ENCODE measurements at regions not wholly inside any gene's neighbourhood (a gene's known extent, or its start where the extent isn't known, plus 50 kb on each side); places are given as distances from the start of the nearest gene placed in this dataset.

DNA sequence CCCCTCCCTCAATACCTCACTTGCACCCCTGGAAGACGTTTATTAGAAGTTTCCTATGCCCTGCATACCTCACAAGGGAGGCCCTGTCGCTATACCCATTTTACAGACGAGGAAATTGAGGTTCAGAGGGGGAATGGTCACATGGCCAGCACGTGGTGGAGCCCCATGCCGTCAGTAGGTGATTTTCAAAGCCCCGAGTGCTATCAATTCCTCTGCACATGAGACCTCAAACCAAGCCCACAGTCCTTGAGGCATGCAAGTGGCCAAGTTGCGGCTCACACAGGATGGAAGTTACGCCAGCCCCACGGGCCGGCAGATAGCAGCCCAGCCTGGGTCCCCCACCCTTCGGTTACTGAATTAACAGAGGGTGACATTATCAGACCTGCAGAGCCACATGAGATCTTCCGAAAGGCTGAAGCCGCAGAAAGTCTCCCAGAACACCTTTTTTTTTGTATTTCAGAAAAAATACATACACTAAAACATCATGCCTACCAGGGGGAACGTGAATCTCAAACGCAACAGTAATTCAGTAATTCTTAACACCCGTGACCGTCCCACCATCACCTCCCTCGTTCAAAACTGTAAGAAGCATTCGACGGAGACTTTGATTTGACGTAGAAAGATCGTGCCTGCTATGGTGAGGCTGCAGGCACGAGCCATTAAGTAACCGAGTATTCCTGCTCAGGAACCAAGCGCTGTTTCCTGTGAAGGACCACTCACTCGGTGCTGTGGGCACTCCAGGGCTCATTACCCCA, 129.0 kb downstream of the RFLNA start:
- Histone ChIP-seq H3K27me3 (replicated peaks; ENCODE audit: insufficient read depth, low read length) (no peaks in the 10 kb centered on the region), H3K4me1 (ENCODE audit: low read length) (no peaks in the 10 kb centered on the region), H3K36me3 (replicated peaks; ENCODE audit: insufficient read depth, low read length) (no peaks in the 10 kb centered on the region), H3F3A (ENCODE audit: insufficient read depth, low read length) (no peaks in the 10 kb centered on the region), H3K79me2 (ENCODE audit: low read length) (no peaks in the 10 kb centered on the region), H3K9ac (ENCODE audit: low read length) (no peak overlapping the region), H2AFZ (ENCODE audit: low read length) (no peak overlapping the region), H3K9me2 (replicated peaks; ENCODE audit: insufficient read depth, low read length) (no peaks in the 10 kb centered on the region), H4K20me1 (ENCODE audit: insufficient read depth, low read length) (no peaks in the 10 kb centered on the region), H3K27ac (ENCODE audit: low read length) (no peak overlapping the region), H3K9me3 (replicated peaks; ENCODE audit: insufficient read depth, low read length) (no peaks in the 10 kb centered on the region), H3K4me2 (ENCODE audit: low read depth, low read length) (no peak overlapping the region), H3K4me3 (ENCODE audit: low read length) (no peak overlapping the region)
- TF ChIP-seq EZH2 (optimal IDR thresholded peaks at IDR 0.05; ENCODE audit: low read depth, low read length) = no peak
- TF ChIP-seq EZH2phosphoT487 (IDR thresholded peaks at IDR 0.05; ENCODE audit: low read length) = no peak
- TF ChIP-seq, protein P1, sequence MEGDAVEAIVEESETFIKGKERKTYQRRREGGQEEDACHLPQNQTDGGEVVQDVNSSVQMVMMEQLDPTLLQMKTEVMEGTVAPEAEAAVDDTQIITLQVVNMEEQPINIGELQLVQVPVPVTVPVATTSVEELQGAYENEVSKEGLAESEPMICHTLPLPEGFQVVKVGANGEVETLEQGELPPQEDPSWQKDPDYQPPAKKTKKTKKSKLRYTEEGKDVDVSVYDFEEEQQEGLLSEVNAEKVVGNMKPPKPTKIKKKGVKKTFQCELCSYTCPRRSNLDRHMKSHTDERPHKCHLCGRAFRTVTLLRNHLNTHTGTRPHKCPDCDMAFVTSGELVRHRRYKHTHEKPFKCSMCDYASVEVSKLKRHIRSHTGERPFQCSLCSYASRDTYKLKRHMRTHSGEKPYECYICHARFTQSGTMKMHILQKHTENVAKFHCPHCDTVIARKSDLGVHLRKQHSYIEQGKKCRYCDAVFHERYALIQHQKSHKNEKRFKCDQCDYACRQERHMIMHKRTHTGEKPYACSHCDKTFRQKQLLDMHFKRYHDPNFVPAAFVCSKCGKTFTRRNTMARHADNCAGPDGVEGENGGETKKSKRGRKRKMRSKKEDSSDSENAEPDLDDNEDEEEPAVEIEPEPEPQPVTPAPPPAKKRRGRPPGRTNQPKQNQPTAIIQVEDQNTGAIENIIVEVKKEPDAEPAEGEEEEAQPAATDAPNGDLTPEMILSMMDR (IDR thresholded peaks at IDR 0.05; ENCODE audit: low read length) = no peak
- DNase-seq = no peak

DNA sequence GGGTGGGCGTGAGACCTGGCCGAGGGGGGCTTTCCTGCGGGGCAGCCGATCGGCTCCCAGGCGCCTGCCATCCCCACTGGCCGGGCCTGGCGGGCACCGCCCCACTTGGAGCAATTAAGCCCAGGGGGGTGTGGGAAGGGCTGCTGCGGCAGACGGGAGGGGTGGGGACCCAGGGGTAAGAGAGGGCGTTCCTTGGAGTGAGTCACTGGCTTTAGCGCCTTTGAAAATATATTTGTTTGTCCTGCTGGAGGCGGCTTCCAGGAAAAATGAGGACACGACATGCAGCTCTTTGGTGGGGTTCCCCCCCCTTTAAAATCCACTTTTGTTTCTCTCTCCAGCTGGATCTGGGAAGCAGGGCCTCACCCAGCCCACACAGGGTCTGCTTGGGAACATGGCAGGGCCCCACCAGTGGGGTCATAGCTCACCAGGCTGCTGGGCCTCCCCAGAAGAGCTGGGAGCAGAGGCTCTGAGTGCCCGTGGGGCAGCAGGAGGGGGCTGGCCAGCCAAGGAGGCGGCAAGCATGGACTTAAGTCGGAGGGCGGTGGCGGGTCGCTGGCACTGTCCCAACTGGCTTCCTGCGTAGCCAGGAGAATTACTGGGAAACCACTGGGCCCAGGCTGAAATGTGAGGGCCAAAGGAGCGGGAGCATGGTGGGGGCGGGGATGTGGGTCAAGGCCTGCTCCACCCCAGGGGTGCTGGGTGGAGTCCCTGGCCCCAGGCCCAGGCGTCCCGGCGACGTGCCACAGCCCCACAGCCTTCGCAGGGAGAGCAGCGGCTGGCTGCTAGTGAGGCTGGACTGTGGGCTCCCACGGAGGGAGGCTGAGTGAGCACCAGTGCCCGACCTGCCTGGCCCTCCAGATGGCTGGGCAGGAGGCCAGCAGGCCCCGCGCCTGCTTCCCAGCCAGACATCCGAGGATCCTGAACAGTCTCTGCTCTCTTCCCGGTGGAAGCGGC, 128.0 kb downstream of the RFLNA start:
- no peak overlapping the region for H3K27ac ChIP-seq (ENCODE audit: low read length)
- no peaks in the 10 kb centered on the region for H3K9me3 ChIP-seq (replicated peaks; ENCODE audit: insufficient read depth, low read length)
- H3K9ac ChIP-seq (ENCODE audit: low read length) = no peak overlapping the region
- no peaks in the 10 kb centered on the region for H4K20me1 ChIP-seq (ENCODE audit: insufficient read depth, low read length)
- H3K4me1 ChIP-seq (ENCODE audit: low read length) = no peaks in the 10 kb centered on the region
- no peak for TF ChIP-seq EZH2phosphoT487 (IDR thresholded peaks at IDR 0.05; ENCODE audit: low read length)
- TF ChIP-seq, protein P1 (IDR thresholded peaks at IDR 0.05; ENCODE audit: low read length) = no peak
- TF ChIP-seq EZH2 (optimal IDR thresholded peaks at IDR 0.05; ENCODE audit: low read depth, low read length) = no peak
- H3K9me2 ChIP-seq (replicated peaks; ENCODE audit: insufficient read depth, low read length) = no peaks in the 10 kb centered on the region
- no peaks in the 10 kb centered on the region for H3K27me3 ChIP-seq (replicated peaks; ENCODE audit: insufficient read depth, low read length)
- no peaks in the 10 kb centered on the region for H3F3A ChIP-seq (ENCODE audit: insufficient read depth, low read length)
- no peak overlapping the region for H3K4me2 ChIP-seq (ENCODE audit: low read depth, low read length)
- DNase-seq = no peak
- H3K4me3 ChIP-seq (ENCODE audit: low read length) = no peak overlapping the region
- H3K79me2 ChIP-seq (ENCODE audit: low read length) = no peaks in the 10 kb centered on the region
- no peak overlapping the region for H2AFZ ChIP-seq (ENCODE audit: low read length)
- H3K36me3 ChIP-seq (replicated peaks; ENCODE audit: insufficient read depth, low read length) = no peaks in the 10 kb centered on the region

DNA sequence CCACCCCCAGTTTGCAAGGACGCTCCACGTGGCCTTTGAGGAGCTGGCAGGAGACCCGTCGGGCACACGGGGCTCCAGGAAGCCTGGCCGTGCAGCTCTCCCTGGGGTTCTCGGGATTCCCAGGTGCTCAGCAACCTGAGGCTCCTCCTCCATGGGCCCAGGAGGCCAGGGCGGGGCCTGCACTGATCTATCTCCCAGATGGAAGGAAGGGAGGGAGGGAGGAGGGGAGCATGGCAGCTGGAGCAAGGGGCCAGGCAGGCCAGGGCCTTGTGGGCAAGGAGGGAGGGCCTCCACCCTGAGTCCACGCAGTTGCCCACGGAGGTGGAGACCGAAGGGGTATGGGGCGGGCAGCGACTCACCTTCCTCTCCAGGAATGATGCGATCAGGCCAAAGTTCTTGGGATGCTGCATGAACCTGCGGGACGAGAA, 127.3 kb downstream of the RFLNA start:
- H3K27me3 ChIP-seq (replicated peaks; ENCODE audit: insufficient read depth, low read length) = no peaks in the 10 kb centered on the region
- no peak overlapping the region for H3K27ac ChIP-seq (ENCODE audit: low read length)
- H3K79me2 ChIP-seq (ENCODE audit: low read length) = peaks cover 3% of the 10 kb centered on the region; the same call in 1 of the 2 replicates
- TF ChIP-seq, protein P1 (IDR thresholded peaks at IDR 0.05; ENCODE audit: low read length) = no peak
- TF ChIP-seq EZH2phosphoT487 (IDR thresholded peaks at IDR 0.05; ENCODE audit: low read length) = no peak
- H3K9me3 ChIP-seq (replicated peaks; ENCODE audit: insufficient read depth, low read length) = no peaks in the 10 kb centered on the region
- H3K9me2 ChIP-seq (replicated peaks; ENCODE audit: insufficient read depth, low read length) = no peaks in the 10 kb centered on the region
- no peak for DNase-seq
- H3K4me2 ChIP-seq (ENCODE audit: low read depth, low read length) = no peak overlapping the region
- no peaks in the 10 kb centered on the region for H3F3A ChIP-seq (ENCODE audit: insufficient read depth, low read length)
- H3K4me3 ChIP-seq (ENCODE audit: low read length) = no peak overlapping the region
- H3K4me1 ChIP-seq (ENCODE audit: low read length) = no peaks in the 10 kb centered on the region
- no peaks in the 10 kb centered on the region for H3K36me3 ChIP-seq (replicated peaks; ENCODE audit: insufficient read depth, low read length)
- no peak overlapping the region for H3K9ac ChIP-seq (ENCODE audit: low read length)
- H2AFZ ChIP-seq (ENCODE audit: low read length) = no peak overlapping the region
- H4K20me1 ChIP-seq (ENCODE audit: insufficient read depth, low read length) = no peaks in the 10 kb centered on the region
